GM12865 (cell line): ENCODE measurements at regions not wholly inside any gene's neighbourhood (a gene's known extent, or its start where the extent isn't known, plus 50 kb on each side); places are given as distances from the start of the nearest gene placed in this dataset.

Experiments
- DNase-seq: peaks from one replicate; pipeline ENCODE4 v3.0.0; 2010; ENCODE audit warnings: low read depth
- H3K4me3 ChIP-seq: 2 replicates; pipeline ENCODE4 v1.5.1; 2011; ENCODE audit warnings: mild to moderate bottlenecking, low read depth, low read length, control low read depth
- TF ChIP-seq, protein P1 (sequence below): IDR thresholded peaks from 2 replicates; pipeline ENCODE4 v1.5.1; 2011; ENCODE audit warnings: low read length, control low read depth, low read depth, inconsistent platforms; ENCODE audit not compliant: insufficient read depth; ENCODE audit errors: missing control alignments

DNA sequence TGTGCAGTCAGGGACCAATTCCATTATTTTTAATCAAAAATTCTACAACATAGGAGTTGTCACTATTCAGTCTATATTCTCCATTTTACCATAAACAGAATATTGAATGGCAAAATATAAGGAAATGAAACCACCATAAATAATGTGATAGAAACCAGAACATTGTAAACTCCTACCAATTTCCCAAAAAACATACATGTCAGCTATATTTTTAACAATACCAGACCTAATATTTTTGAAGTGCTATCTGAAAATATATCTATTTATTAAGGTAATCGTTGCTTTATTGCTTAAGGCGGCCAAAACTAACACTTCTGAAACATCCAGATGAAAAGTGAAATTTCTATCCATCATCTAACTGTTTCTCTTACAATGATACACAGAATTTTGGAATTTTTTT is 123.0 kb upstream of the C11orf58 start:
- TF ChIP-seq, protein P1, sequence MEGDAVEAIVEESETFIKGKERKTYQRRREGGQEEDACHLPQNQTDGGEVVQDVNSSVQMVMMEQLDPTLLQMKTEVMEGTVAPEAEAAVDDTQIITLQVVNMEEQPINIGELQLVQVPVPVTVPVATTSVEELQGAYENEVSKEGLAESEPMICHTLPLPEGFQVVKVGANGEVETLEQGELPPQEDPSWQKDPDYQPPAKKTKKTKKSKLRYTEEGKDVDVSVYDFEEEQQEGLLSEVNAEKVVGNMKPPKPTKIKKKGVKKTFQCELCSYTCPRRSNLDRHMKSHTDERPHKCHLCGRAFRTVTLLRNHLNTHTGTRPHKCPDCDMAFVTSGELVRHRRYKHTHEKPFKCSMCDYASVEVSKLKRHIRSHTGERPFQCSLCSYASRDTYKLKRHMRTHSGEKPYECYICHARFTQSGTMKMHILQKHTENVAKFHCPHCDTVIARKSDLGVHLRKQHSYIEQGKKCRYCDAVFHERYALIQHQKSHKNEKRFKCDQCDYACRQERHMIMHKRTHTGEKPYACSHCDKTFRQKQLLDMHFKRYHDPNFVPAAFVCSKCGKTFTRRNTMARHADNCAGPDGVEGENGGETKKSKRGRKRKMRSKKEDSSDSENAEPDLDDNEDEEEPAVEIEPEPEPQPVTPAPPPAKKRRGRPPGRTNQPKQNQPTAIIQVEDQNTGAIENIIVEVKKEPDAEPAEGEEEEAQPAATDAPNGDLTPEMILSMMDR, result no peak
- DNase-seq, result no peak
- no peak overlapping the region for H3K4me3 ChIP-seq

DNA sequence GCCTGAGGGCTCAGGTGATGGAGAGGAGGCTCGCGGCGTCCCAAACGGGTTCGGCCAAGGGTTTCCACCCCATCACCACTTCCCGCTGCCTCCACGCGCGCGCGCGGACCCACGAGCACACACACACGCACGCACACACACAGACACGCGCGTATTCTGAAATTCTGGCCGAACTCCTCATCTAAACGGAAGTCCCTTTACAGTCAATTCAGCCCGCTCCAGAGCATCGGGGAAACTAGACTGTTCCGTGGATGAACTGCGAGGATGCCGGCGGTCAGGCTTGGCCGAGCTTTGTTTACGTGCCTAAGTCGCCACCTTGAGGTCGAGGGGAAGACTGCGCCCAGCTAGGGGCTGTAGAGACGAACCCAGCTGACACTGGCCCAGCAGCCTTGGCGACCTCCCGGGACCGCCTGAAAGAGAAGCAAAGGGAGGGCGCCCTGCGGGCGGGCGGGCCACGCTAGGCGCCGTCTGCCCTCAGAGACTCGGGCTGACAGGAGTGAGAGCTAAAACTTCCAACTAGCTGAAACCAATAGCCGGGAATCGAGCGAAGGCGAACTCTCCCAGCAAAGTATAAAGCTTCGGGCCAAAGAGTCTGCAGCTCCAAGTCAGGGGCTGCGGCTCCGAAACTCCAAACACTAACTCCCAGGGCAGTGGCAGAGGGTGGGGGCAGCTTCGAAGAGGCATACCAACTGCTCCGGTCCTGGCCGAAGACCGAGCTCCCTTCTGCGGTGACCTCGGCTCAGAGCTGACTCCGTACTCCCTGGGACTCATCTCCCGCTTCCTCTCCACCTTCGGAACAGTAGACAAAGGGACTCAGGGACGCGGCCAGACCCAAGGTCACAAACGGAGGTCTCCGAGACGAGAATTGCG is 124.7 kb upstream of the C11orf58 start:
- TF ChIP-seq, protein P1, result peak; percentile 84
- no peak overlapping the region for H3K4me3 ChIP-seq
- DNase-seq, result peak; percentile 79

DNA sequence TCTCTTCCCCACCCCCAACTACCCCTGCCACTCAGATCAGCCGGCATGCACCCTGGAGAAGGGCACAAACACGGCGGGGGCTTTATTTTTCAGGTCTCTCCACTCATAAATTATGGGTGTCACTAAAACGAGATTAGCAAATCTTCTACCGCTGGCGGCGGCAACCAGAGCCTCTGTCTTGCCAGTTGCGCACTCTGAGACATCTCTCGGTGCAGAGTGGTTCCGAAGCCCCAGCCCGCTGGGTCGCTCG is 125.3 kb upstream of the C11orf58 start:
- TF ChIP-seq, protein P1, result no peak
- DNase-seq, result no peak
- no peak overlapping the region for H3K4me3 ChIP-seq

DNA sequence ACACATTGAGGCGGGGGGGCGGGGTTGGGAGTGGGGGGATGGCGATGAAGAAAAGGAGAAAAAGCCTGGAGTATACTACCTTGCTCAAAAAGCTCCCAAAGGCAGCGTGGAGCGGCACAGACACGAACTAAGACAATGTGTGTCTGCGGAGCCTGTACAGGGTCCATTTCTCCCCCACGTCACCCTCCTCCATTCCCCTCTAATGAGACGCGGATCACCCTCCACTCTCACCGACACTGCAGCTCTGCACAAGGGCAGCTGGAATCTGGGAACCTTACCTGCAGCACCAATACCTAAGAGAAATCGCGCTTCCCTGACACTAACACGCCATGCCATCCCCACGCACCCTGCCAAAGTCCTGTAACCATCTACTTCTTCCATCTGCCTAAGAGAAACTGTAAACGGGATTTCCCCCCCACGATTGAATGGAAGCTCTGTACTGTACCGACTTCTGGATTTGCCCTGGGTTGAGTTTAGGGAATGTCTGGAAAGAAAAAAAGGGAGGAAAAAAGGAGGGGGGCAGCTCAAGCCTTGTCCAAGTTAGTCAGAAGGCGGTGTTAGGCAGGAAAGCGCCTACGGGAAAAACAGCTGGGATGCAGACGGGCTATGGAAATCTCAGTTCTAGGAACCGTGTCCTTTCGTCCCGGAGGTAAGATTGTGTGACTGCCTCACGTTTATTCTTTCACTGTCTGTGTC is 125.7 kb upstream of the C11orf58 start:
- H3K4me3 ChIP-seq, result no peak overlapping the region
- no peak for DNase-seq
- TF ChIP-seq, protein P1, result no peak

DNA sequence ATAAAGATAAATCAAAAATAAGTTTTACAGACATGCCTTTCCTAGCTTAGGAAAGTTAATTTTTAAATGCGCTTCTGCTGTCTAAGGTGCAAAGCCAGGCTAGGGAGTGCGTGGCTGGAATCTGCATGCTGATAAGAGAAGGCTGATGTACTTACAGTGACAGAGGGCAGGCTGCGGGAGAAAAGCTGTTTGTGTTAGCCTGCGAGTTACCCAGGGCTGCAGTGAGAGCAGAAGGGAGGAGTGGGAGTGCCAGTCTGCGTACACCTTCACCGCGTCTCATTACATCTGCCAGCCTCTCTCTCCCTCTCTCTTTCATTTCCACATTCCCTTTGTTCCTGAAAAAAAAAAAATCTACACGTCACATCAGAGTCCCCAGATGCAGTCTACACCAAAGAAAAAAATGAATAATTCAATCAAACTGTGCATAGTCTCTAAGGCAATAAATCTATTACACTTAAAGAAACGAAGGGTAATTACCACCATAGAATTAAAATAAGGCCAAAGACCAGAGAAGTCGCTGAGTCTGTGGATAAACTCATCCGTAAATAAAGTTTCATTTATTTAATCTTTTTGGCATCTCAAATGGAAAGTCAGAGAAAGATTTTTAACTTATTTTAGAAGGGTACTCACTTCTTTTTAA is 126.4 kb upstream of the C11orf58 start:
- H3K4me3 ChIP-seq, result no peak overlapping the region
- TF ChIP-seq, protein P1, result no peak
- DNase-seq, result no peak

DNA sequence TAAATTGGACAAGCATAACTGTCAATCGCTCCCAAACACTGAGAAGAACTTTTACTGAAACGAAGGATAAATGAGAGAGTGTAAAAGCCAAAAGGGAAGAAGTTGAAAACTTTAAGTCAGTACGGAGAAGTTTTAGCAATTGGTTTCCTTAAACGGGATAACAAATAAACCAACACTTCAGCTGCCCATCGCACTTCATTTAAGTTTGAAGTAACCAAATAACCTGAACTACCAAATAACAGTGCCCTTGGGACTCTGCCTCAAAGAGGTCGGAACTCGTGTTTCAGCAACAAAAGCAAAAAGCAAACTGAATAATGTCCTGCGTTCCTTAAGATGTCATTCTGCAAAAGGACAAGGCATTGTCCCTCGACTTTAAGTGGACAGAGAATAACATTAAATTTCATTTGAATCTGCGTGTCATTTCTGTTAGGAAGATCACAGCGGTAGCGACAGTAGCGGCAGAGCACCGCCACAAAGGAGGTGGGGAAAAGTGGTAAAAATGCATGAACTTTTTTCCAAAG is 127.0 kb upstream of the C11orf58 start:
- H3K4me3 ChIP-seq, result no peak overlapping the region
- DNase-seq, result no peak
- TF ChIP-seq, protein P1, result no peak
